Neural cell (in vitro differentiated cells): ENCODE measurements at regions not wholly inside any gene's neighbourhood (a gene's known extent, or its start where the extent isn't known, plus 50 kb on each side); places are given as distances from the start of the nearest gene placed in this dataset.

Source experiments
- H2AFZ ChIP-seq: fragments of 200-600, 300-800 bp; sonication (generic), shearing (Covaris generic); 2 replicates; pipeline ENCODE4 v1.6.0; 2014; ENCODE audit warnings: low read depth, mild to moderate bottlenecking, antibody characterized with exemption, low read length, moderate library complexity
- H3F3A ChIP-seq: fragments of 200-600 bp; shearing (Covaris generic); 2 replicates; pipeline ENCODE4 v1.6.1; 2016; ENCODE audit warnings: mild to moderate bottlenecking, moderate library complexity, mixed read lengths, antibody characterized with exemption, low read length; ENCODE audit not compliant: insufficient read depth, poor library complexity, severe bottlenecking
- H3K27ac ChIP-seq: fragments of 200-600, 300-800 bp; sonication (generic), shearing (Covaris generic); 2 replicates; pipeline ENCODE4 v1.5.1; 2014; ENCODE audit warnings: mild to moderate bottlenecking, low read length, moderate library complexity
- H3K27me3 ChIP-seq: fragments of 300-800, 200-600 bp; sonication (generic), shearing (Covaris generic); 2 replicates; pipeline ENCODE4 v1.6.0; 2014; ENCODE audit warnings: mild to moderate bottlenecking, low read depth, low read length, moderate library complexity; ENCODE audit not compliant: insufficient read depth
- H3K36me3 ChIP-seq: fragments of 300-800, 200-600 bp; sonication (generic), shearing (Covaris generic); 2 replicates; pipeline ENCODE4 v1.5.1; 2014; ENCODE audit warnings: mild to moderate bottlenecking, antibody characterized with exemption, low read length, moderate library complexity; ENCODE audit not compliant: insufficient read depth
- H3K4me2 ChIP-seq: fragments of 300-800, 200-600 bp; sonication (generic), shearing (Covaris generic); 2 replicates; pipeline ENCODE4 v1.6.0; 2014; ENCODE audit warnings: mild to moderate bottlenecking, low read length
- H3K4me3 ChIP-seq: fragments of 300-800, 200-600 bp; sonication (generic), shearing (Covaris generic); 2 replicates; pipeline ENCODE4 v1.5.1; 2014; ENCODE audit warnings: mild to moderate bottlenecking, low read length, moderate library complexity
- H3K79me2 ChIP-seq: fragments of 200-600 bp; shearing (Covaris generic); replicated peaks from 2 replicates; pipeline ENCODE4 v1.6.0; 2014; ENCODE audit warnings: mild to moderate bottlenecking, low read length, moderate library complexity; ENCODE audit not compliant: insufficient read depth
- H3K9ac ChIP-seq: fragments of 300-800, 200-600 bp; sonication (generic), shearing (Covaris generic); 2 replicates; pipeline ENCODE4 v1.6.1; 2016; ENCODE audit warnings: mild to moderate bottlenecking, low read length, mixed read lengths
- H3K9me2 ChIP-seq: fragments of 200-600 bp; shearing (Covaris generic); 2 replicates; pipeline ENCODE4 v1.6.1; 2016; ENCODE audit warnings: mild to moderate bottlenecking, low read length, mixed read lengths; ENCODE audit not compliant: insufficient read depth
- H3K9me3 ChIP-seq: fragments of 200-600, 300-800 bp; sonication (generic), shearing (Covaris generic); 2 replicates; pipeline ENCODE4 v1.6.1; 2016; ENCODE audit warnings: mild to moderate bottlenecking, mixed run types, low read length, moderate library complexity, mixed read lengths
- H4K20me1 ChIP-seq: fragments of 200-600 bp; shearing (Covaris generic); 2 replicates; pipeline ENCODE4 v1.6.1; 2016; ENCODE audit warnings: mild to moderate bottlenecking, mixed run types; ENCODE audit not compliant: insufficient read depth
- CTCF ChIP-seq: fragments of 450-650 bp; IDR thresholded peaks from 2 replicates; pipeline ENCODE4 v1.5.1; 2014; ENCODE audit warnings: antibody characterized with exemption, mild to moderate bottlenecking, moderate library complexity; ENCODE audit not compliant: poor library complexity, severe bottlenecking
- EP300 ChIP-seq: fragments of 450-650 bp; conservative IDR thresholded peaks from 2 replicates; pipeline ENCODE4 v1.6.1; 2014; ENCODE audit warnings: antibody characterized with exemption, mild to moderate bottlenecking, moderate library complexity; ENCODE audit not compliant: poor library complexity, severe bottlenecking
- EZH2 ChIP-seq: fragments of 200-600, 300-800 bp; shearing (Covaris generic), sonication (generic); IDR thresholded peaks from 2 replicates; pipeline ENCODE4 v1.6.1; 2014; ENCODE audit warnings: antibody characterized with exemption, low read length, borderline replicate concordance, mild to moderate bottlenecking; ENCODE audit not compliant: insufficient read depth, poor library complexity, severe bottlenecking
- MXI1 ChIP-seq: fragments of 450-650 bp; conservative IDR thresholded peaks from 2 replicates; pipeline ENCODE4 v1.6.1; 2014; ENCODE audit warnings: antibody characterized with exemption, mild to moderate bottlenecking; ENCODE audit not compliant: poor library complexity, severe bottlenecking
- POLR2AphosphoS5 ChIP-seq: IDR thresholded peaks from 2 replicates; pipeline ENCODE4 v1.6.1; 2012
- RAD21 ChIP-seq: fragments of 450-650 bp; conservative IDR thresholded peaks from 2 replicates; pipeline ENCODE4 v1.6.1; 2014; ENCODE audit warnings: antibody characterized with exemption, mild to moderate bottlenecking, moderate library complexity
- SMC3 ChIP-seq: fragments of 450-650 bp; conservative IDR thresholded peaks from 2 replicates; pipeline ENCODE4 v1.6.1; 2014; ENCODE audit warnings: antibody characterized with exemption, mild to moderate bottlenecking, moderate library complexity; ENCODE audit not compliant: poor library complexity
- TAF1 ChIP-seq: IDR thresholded peaks from 2 replicates; pipeline ENCODE4 v1.6.1; 2012; ENCODE audit warnings: low read depth
- TF ChIP-seq, protein P1 (sequence below): IDR thresholded peaks from 2 replicates; pipeline ENCODE4 v1.6.1; 2012; ENCODE audit warnings: borderline replicate concordance

GRCh38 chr9:34796924-34797323 is 87.0 kb upstream of the CCL21 start:
- Histone ChIP-seq H3K9me3 (no peaks in the 10 kb centered on the region), H3K27ac (no peak overlapping the region), H4K20me1 (no peaks in the 10 kb centered on the region), H2AFZ (no peak overlapping the region), H3K27me3 (no peaks in the 10 kb centered on the region), H3K9me2 (no peaks in the 10 kb centered on the region), H3K9ac (no peak overlapping the region), H3K4me2 (no peak overlapping the region), H3K36me3 (no peaks in the 10 kb centered on the region), H3K4me3 (no peak overlapping the region), H3K79me2 (no peaks in the 10 kb centered on the region), H3F3A (no peaks in the 10 kb centered on the region)
- TF ChIP-seq CTCF = no peak
- no peak for TF ChIP-seq RAD21
- no peak for TF ChIP-seq MXI1
- no peak for TF ChIP-seq POLR2AphosphoS5
- TF ChIP-seq TAF1 = no peak
- TF ChIP-seq EP300 = no peak
- no peak for TF ChIP-seq EZH2
- TF ChIP-seq SMC3 = no peak
- TF ChIP-seq, protein P1, sequence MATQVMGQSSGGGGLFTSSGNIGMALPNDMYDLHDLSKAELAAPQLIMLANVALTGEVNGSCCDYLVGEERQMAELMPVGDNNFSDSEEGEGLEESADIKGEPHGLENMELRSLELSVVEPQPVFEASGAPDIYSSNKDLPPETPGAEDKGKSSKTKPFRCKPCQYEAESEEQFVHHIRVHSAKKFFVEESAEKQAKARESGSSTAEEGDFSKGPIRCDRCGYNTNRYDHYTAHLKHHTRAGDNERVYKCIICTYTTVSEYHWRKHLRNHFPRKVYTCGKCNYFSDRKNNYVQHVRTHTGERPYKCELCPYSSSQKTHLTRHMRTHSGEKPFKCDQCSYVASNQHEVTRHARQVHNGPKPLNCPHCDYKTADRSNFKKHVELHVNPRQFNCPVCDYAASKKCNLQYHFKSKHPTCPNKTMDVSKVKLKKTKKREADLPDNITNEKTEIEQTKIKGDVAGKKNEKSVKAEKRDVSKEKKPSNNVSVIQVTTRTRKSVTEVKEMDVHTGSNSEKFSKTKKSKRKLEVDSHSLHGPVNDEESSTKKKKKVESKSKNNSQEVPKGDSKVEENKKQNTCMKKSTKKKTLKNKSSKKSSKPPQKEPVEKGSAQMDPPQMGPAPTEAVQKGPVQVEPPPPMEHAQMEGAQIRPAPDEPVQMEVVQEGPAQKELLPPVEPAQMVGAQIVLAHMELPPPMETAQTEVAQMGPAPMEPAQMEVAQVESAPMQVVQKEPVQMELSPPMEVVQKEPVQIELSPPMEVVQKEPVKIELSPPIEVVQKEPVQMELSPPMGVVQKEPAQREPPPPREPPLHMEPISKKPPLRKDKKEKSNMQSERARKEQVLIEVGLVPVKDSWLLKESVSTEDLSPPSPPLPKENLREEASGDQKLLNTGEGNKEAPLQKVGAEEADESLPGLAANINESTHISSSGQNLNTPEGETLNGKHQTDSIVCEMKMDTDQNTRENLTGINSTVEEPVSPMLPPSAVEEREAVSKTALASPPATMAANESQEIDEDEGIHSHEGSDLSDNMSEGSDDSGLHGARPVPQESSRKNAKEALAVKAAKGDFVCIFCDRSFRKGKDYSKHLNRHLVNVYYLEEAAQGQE = no peak

DNA sequence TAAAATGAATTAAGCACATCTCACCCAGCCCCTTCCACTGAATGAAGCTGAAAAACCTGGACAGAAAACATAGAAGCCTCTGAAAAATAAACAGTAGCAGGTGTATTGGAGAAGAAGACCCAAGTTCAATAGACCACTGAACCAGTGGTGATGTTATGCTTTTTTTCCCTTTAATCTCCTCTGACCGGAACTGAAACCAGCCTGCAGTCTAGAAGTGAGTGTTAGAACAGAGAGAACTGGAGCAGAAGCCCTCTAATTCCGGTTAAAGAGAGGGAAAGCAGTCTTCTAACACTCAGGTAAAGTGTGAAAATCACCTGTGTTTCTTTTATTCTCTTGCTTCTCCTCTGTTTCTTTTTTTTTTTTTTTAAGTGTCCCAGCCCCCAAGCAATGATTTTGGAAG is 83.5 kb upstream of the CCL21 start:
- H3K9ac ChIP-seq = no peak overlapping the region
- H3K36me3 ChIP-seq = no peaks in the 10 kb centered on the region
- no peak overlapping the region for H3K27ac ChIP-seq
- TF ChIP-seq, protein P1 = no peak
- TF ChIP-seq TAF1 = no peak
- TF ChIP-seq POLR2AphosphoS5 = no peak
- TF ChIP-seq EP300 = no peak
- TF ChIP-seq EZH2 = no peak
- no peak for TF ChIP-seq CTCF
- TF ChIP-seq RAD21 = no peak
- no peak for TF ChIP-seq MXI1
- H3K27me3 ChIP-seq = no peaks in the 10 kb centered on the region
- no peaks in the 10 kb centered on the region for H3K9me2 ChIP-seq
- no peak overlapping the region for H2AFZ ChIP-seq
- no peaks in the 10 kb centered on the region for H4K20me1 ChIP-seq
- H3K4me3 ChIP-seq = no peak overlapping the region
- H3K79me2 ChIP-seq = no peaks in the 10 kb centered on the region
- no peaks in the 10 kb centered on the region for H3K9me3 ChIP-seq
- no peaks in the 10 kb centered on the region for H3F3A ChIP-seq
- no peak overlapping the region for H3K4me2 ChIP-seq
